Uterus (tissue), 2 donors: ENCODE measurements at regions not wholly inside any gene's neighbourhood (a gene's known extent, or its start where the extent isn't known, plus 50 kb on each side); places are given as distances from the start of the nearest gene placed in this dataset.
"Not testable (repeated sequence)": the region's sequence is repeated elsewhere in the genome, so short reads cannot be mapped to it uniquely, and the experiment has no call there.

Experiments used
- CTCF ChIP-seq, 4 experiments: fragments of 200-600 bp in 2 of 4; fragments of 450-650 bp in 2 of 4; sonication (generic) in 2 of 4; IDR thresholded peaks; one replicate each; pipeline ENCODE4 v1.5.1; 2016 to 2019; ENCODE audit warnings: antibody characterized with exemption in 4 of 4, mild to moderate bottlenecking in 2 of 4, moderate library complexity in 1 of 4
- POLR2A ChIP-seq, 2 donors: fragments of 450-650 bp; IDR thresholded peaks; one replicate each; pipeline ENCODE4 v1.6.1; 2016; ENCODE audit warnings: antibody characterized with exemption in 2 of 2, mild to moderate bottlenecking in 1 of 2, moderate library complexity in 1 of 2

GRCh38 chr7:97329871-97330270 is 212.4 kb downstream of the SDHAF3 start:
- not testable (repeated sequence) for TF ChIP-seq POLR2A, CTCF (IDR thresholded peaks at IDR 0.05)
